Tibial nerve (tissue), 3 donors: ENCODE measurements at regions not wholly inside any gene's neighbourhood (a gene's known extent, or its start where the extent isn't known, plus 50 kb on each side); places are given as distances from the start of the nearest gene placed in this dataset.
A peak's percentile ranks its signal among the peaks of the same experiment; 100 is the strongest.

Source experiments
- CTCF ChIP-seq, 5 experiments: fragments of 200-600 bp in 3 of 5; fragments of 450-650 bp in 2 of 5; sonication (generic) in 3 of 5; IDR thresholded peaks; one replicate each; pipeline ENCODE4 v1.5.1; 2016 to 2019; ENCODE audit warnings: antibody characterized with exemption in 5 of 5, mild to moderate bottlenecking in 3 of 5, moderate library complexity in 2 of 5
- POLR2A ChIP-seq, 2 donors: fragments of 450-650 bp; IDR thresholded peaks; one replicate each; pipeline ENCODE4 v1.6.1; 2017; ENCODE audit warnings: antibody characterized with exemption in 2 of 2, mild to moderate bottlenecking in 2 of 2, moderate library complexity in 2 of 2

- TF ChIP-seq CTCF (IDR thresholded peaks at IDR 0.05), result peak; percentile 29 to 74 (median 58)
- TF ChIP-seq POLR2A (IDR thresholded peaks at IDR 0.05), result no peak
These were observed 187.5 kb downstream of the QDPR start for GRCh38 chr4:17324386-17324830.
